ENCODE measurements at regions not wholly inside any gene's neighbourhood (a gene's known extent, or its start where the extent isn't known, plus 50 kb on each side); places are given as distances from the start of the nearest gene placed in this dataset.

- no peak for DNase-seq
Observed at GRCh38 chrX:40303256-40304077, 205.7 kb upstream of the BCOR start.

GRCh38 chrX:40300286-40300890 is 202.6 kb upstream of the BCOR start:
- DNase-seq = no peak

- no peak for DNase-seq
Observed at GRCh38 chrX:40299641-40300046, 201.9 kb upstream of the BCOR start.

DNA sequence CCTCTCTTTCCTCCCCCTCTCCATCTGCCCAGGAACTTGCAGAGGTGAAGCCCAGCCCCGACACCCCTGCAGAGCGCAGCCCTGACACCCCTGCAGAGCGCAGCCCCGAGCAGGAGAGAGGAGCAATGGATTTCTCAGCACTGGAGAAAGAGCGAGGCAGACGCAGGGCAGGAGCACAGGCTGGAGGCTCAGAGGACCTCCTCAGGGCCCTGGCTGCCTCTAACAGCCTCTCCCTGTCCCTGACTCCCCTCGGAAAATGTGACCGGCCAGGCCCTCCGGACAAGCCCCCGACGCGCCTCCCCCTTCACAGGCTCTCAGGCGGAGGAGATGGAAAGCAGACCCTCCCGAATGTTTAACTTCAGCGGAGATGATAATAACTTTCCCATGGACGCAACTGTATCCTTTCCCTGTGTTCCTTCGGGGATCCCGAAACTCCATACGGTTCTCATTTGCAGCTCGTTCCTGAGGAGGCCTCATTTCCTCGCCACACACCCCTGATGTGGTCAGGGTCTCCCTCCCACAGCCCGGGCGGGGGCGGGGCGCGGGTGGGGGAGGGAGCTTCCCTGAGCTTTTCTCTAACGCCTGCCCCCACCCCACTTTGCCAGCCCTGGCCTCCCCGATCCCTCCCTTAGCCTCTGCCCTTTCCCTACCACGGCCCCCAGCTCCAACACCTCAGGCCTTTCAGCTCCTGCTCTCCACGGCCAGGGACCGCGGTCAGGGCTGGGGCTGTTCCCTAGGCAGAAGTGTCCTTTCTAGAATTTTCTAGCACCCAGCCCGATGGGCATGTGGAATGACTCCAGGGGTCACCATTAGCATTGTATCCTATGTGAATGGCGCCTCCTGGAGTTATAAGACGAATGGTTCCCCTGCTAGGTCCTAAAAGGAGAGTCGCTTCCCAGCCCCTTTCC is 201.1 kb upstream of the BCOR start:
- DNase-seq = no peak

DNA sequence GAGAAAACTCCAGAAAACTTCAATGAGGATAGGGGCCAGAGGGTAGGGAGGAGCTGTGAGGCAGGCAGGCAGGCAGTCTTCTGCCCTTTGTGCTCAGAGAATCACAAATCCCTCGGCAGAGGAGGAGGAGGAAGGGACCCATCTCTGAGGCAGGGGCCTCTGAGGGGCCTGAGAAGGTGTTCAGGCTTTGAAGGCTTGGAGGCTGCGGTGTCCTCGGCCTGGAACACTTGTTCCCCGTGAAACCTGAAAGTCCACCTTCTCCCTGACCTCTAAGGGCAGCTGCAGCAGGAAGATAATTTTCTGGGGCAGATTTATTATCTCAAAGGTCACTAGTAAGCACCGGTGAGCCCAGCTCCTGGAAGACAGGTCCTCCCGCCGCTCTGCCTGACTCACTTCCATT is 200.3 kb upstream of the BCOR start:
- DNase-seq = no peak

- DNase-seq = no peak
Observed at GRCh38 chrX:40291553-40291952, 193.8 kb upstream of the BCOR start.

DNA sequence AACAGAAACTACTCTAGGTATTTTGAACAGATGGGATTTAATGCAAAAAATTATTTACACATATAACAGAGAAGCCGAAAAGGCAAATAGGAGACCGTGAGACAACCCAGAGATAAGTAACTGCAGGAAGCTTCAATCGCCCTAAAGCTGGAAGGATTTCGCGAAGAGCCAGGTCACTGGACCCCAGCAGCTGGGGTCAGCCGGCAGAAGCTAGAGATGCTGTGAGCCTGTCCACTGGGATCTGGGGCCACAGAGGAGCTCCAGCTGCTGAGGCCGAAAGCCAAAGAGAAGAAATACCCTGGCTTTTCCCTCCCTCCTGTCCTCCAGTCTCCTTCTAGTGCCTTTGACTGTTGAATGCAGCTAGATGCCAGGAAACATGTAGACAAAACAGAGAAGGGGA is 192.8 kb upstream of the BCOR start:
- no peak for DNase-seq

DNA sequence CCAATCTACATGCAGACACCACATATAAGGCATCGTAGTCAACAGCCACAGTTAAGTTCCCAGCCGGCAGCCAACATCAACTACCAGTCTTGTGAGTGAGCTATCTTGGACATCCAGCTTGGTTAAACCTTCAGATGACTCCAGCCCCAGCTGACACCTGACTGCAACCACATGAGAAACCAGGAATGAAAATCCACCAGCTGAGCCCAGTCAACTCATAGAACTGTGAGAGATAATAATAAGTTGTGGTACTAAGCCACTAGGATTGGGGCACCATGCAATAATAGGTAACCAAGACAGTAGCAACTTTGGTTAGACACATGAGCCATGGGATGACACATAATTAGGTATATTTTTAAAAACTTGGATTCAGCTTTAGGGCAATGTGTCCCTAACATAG is 188.1 kb upstream of the BCOR start:
- no peak for DNase-seq

DNA sequence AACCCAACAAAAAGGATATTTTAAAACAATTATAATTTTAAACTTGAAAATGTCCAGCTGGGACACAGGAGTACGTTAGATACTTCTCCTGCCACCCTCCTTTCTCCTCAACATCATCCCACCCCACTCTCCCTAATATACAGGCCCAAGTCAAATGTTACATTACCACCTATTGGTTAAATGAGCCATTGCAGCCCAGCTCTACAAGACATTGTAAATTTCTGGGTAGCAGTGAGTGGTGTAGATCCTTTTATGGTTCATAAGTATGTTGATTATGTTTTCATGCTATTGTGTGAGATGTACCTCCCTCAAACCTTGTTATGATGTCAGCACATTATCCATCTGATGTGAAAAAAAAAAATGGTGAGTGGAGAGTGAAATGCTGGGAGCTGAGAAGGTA is 187.1 kb upstream of the BCOR start:
- DNase-seq = no peak

- DNase-seq = no peak
Observed at GRCh38 chrX:40283981-40284380, 186.2 kb upstream of the BCOR start.

DNA sequence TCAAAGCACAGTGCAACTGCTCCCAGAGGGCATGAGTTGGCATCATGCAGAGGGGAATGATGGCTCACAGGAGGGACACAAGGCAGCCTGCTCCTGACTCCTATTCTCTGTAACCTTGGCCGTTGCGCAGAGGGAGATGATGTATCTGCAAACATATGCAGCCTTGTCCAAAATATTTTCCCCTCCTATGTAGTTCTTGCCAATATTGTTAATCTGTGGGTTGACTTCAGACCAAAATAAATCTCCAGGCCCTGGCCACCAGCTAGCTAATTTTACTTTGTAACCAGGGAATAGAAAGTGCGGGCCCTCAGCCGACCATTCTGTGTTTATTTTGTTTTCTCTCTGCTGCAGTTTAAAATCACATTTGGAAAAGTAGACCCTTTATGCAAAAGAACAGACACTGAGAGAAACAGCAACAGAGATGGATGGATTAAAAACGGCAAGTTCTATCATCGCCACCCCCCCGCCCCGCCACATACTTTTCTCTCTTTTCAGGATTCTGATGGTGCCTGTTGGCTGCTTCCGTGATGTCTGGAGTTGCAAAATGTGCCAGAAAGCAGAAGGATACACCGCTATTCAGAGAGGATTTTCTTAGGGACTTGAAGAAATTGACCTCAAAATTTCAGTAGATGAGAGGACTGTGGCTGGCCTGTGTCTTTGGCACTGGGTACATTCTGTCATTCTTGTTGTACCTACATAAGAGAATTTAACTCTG is 185.3 kb upstream of the BCOR start:
- DNase-seq = no peak

DNA sequence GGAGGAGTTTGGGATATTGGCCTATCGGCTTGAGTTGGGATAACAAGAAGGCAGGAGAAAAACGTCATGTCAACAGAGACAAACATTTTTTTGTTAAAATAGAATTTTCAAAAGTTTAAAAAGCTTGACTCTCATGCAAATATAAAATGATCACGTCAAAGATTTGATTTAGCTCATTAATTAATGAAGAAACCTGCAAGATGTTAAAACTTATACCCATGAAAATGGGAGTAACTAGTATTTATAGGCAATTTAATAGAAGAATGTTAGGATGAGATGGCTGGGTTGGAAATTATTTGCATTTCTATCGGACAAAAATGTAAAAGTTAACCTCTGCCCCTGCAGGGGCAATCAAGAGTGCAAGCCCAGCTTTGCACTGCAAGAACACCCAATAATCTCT is 184.6 kb upstream of the BCOR start:
- no peak for DNase-seq

DNA sequence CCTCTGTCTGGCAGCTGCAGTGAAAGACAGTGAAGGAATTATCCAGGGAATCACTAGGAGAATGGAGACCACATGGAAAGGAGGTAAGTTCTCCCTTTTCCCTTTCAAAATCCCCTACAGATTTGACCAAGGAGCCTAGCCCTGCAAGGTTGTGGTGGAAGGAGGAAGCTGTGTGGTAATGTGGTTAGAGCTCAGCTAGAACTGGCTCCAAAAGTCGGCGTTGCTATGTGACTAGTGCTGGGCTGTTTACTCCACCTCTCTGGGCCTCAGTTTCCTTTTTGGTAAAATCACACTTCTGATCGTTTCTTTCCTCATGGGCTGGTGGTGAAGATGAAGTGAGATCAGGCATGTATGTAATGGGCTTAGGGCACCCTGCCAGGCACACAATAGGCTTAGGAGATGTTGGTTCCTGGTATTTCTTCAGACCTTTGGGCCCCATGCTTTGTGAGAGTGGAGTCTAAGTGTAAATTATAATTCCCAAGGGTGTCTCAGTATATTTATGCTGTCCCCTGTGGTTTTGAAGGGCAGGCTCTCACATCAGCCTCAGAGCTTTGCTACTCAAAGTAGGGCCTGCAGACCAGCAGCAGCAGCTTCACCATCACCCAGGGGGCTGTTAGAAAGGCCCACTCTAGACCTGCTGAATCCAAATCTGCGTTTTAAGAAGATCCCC is 183.7 kb upstream of the BCOR start:
- DNase-seq = no peak

DNA sequence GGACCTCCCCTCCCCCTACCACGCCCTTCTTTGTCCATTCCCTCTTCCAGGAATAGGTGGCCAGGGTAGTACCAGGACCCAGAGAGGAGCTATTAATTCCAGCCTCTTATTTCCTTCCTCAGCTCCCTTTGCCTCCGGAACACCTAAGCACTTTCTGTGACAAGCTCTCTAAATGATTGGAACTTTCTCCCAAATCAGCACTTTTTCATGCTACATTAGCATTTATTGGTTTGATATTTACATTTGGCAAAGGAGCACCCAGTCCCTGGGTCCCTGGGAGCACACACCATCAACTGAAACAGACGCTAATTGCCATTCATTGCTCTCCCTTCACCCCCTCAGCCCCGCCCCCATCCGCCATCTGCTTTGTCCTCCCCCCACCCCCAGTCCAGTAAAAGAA is 182.0 kb upstream of the BCOR start:
- no peak for DNase-seq

DNA sequence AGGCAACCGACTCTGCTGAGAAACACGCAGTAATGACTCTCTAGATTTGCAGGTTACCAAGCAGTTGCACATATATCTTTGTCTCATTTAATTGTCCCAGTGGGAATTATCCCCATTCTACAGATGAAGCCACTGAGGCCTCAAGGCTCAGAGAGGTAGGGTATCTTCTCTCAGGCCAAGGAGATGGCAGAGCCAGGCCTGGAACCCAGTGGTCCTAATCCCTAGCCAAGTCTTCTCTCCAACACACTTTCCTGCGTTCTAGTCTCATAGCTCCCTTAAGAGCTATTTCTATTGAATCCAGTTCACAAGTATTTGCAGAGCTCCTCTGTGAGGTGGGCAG is 181.3 kb upstream of the BCOR start:
- no peak for DNase-seq

GRCh38 chrX:40278340-40279090 is 180.8 kb upstream of the BCOR start:
- no peak for DNase-seq

DNA sequence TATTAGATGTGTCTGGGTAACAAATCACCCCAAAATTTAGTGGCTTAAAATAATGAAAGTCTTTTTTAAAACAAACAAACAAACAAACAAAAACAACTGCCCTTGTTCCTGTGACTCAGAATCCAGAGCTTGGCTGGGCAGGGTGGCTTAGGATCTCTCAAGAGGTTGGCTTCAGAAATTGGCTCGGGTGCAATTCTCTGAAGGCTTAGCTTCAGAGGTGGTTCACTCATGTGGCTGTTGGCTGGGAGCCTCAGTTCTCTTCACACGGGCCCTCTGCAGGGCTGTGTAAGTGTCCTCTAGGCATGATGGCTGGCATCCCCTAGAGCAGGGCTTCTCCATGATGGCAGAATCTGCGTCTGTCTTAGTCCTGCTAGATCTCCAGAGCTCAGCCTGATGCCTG is 179.9 kb upstream of the BCOR start:
- no peak for DNase-seq

GRCh38 chrX:40273356-40274050 is 175.7 kb upstream of the BCOR start:
- DNase-seq = no peak

DNA sequence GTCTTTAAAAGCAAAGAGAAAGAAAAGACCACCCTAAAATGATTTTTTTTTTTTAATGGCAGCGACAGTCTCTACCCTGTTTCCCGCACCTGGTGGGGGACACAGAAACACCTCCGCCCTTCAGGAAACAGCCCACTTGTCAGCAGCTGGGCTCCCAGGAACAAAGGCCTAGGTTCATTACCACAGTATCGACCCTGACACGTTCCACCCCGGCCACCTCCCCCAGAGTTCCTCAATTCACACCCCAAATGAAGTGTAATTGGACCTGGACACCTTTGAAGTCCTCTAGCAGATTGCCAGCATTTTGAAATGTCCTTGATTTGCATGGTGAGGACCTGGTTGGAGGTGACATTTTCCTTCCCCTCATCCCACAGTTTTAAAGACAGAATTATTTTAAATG is 175.0 kb upstream of the BCOR start:
- DNase-seq = no peak

DNA sequence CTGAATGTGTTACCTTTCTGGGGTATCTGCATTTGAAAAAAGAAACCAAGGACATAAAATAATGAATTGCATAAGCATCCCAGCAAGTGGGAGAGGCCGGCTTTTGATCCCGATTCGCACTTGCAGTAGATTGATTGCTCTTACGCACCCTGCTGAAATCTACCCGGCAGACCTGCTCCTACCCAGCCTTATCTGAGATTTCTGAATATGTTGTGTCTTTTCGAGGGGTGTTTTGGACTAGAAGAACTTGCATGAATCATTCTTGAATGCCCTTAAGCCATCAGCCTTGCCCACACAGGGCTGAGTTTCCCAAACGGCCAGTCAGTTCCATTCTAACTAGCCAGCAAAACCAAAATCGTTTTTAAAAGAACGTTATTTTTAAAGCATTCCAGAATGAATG is 174.4 kb upstream of the BCOR start:
- no peak for DNase-seq

DNA sequence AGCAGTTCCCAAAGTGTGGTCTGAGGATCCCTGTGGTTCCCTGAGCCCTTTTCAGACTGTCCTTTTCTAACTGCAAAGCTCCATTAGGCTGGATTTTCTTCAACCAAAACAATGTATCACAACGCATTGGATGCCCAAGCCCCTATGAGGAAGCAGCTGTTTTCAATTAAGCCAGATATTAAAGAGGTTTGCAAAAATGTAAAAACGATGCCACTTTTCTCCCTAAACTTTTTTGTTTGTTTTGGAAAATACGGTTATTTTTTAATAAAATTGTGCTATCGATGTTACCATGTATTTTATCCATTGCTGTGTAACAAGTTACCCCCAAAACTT is 170.4 kb upstream of the BCOR start:
- DNase-seq = no peak

Data from NCI-H2029 (cell line).